Fibroblast of lung (primary cell): ENCODE measurements at regions not wholly inside any gene's neighbourhood (a gene's known extent, or its start where the extent isn't known, plus 50 kb on each side); places are given as distances from the start of the nearest gene placed in this dataset.

Experiments used
- DNase-seq, 2 donors: peaks; one replicate each; pipeline versions ENCODE4 v3.0.0 to v3.0.0-alpha.2; 2010; ENCODE audit warnings: low read depth in 2 of 2
- H2AFZ ChIP-seq: 2 replicates; pipeline ENCODE4 v1.5.1; 2012; ENCODE audit warnings: low read length, control low read depth, inconsistent platforms
- H3K27ac ChIP-seq: 2 replicates; pipeline ENCODE4 v1.5.1; 2011; ENCODE audit warnings: low read length, control low read depth; ENCODE audit not compliant: insufficient read depth
- H3K27me3 ChIP-seq: 2 replicates; pipeline ENCODE4 v1.5.1; 2011; ENCODE audit warnings: mild to moderate bottlenecking, low read length; ENCODE audit not compliant: control insufficient read depth, insufficient read depth
- H3K36me3 ChIP-seq: 2 replicates; pipeline ENCODE4 v1.5.1; 2011; ENCODE audit warnings: low read length; ENCODE audit not compliant: control insufficient read depth, insufficient read depth
- H3K4me1 ChIP-seq: 2 replicates; pipeline ENCODE4 v1.5.1; 2011; ENCODE audit warnings: low read length; ENCODE audit not compliant: control insufficient read depth, insufficient read depth; ENCODE audit errors: extremely low read depth
- H3K4me2 ChIP-seq: 2 replicates; pipeline ENCODE4 v1.5.1; 2011; ENCODE audit warnings: low read length, control low read depth; ENCODE audit not compliant: insufficient read depth; ENCODE audit errors: extremely low read depth
- H3K4me3 ChIP-seq, 4 experiments: fragments of 200-600 bp in 1 of 4; sonication (generic) in 1 of 4; replicated peaks in 1 of 4; 2 replicates each; pipeline ENCODE4 v1.5.1; 2011 to 2016; ENCODE audit warnings: low read length in 4 of 4, low read depth in 3 of 4, mild to moderate bottlenecking in 3 of 4, control low read depth in 2 of 4, inconsistent platforms in 1 of 4, mixed read lengths in 1 of 4; ENCODE audit not compliant: insufficient read depth in 1 of 4; ENCODE audit errors: control extremely low read depth in 1 of 4
- H3K79me2 ChIP-seq: 2 replicates; pipeline ENCODE4 v1.5.1; 2012; ENCODE audit warnings: mild to moderate bottlenecking, low read length, inconsistent platforms; ENCODE audit not compliant: control insufficient read depth, insufficient read depth
- H3K9ac ChIP-seq: 2 replicates; pipeline ENCODE4 v1.5.1; 2011; ENCODE audit warnings: mild to moderate bottlenecking, low read length, control low read depth; ENCODE audit not compliant: insufficient read depth
- H3K9me3 ChIP-seq: 2 replicates; pipeline ENCODE4 v1.5.1; 2012; ENCODE audit warnings: low read depth, low read length; ENCODE audit not compliant: control insufficient read depth, insufficient read depth
- H4K20me1 ChIP-seq: 2 replicates; pipeline ENCODE4 v1.5.1; 2011; ENCODE audit warnings: low read length; ENCODE audit not compliant: control insufficient read depth, insufficient read depth; ENCODE audit errors: extremely low read depth
- CTCF ChIP-seq, 2 donors: IDR thresholded peaks in 1 of 2; conservative IDR thresholded peaks in 1 of 2; 1 replicate in 1 of 2; 2 replicates in 1 of 2; pipeline ENCODE4 v1.5.1; 2011 to 2012; ENCODE audit warnings: low read length in 2 of 2, control low read depth in 1 of 2, inconsistent platforms in 1 of 2, low read depth in 1 of 2, mild to moderate bottlenecking in 1 of 2
- EZH2 ChIP-seq: IDR thresholded peaks from 2 replicates; pipeline ENCODE4 v1.5.1; 2012; ENCODE audit warnings: low read length, control low read depth, mild to moderate bottlenecking; ENCODE audit errors: missing control alignments

GRCh38 chr12:69083689-69084088 is 150.7 kb upstream of the CPM start:
- TF ChIP-seq CTCF (conservative IDR thresholded peaks at IDR 0.05 in 1 of 2, IDR thresholded peaks at IDR 0.05 in 1 of 2; ENCODE audit: low read depth in 1 of 2, low read length in 2 of 2) (no peak), EZH2 (no peak)
- H3K79me2 ChIP-seq = no peaks in the 10 kb centered on the region
- H3K36me3 ChIP-seq = no peaks in the 10 kb centered on the region
- no peak overlapping the region for H3K4me2 ChIP-seq
- H3K27ac ChIP-seq = no peak overlapping the region
- H3K4me3 ChIP-seq = no peak overlapping the region
- no peak overlapping the region for H2AFZ ChIP-seq
- no peak for DNase-seq
- H3K27me3 ChIP-seq = no peaks in the 10 kb centered on the region
- no peaks in the 10 kb centered on the region for H3K9me3 ChIP-seq
- no peak overlapping the region for H3K9ac ChIP-seq
- H4K20me1 ChIP-seq = no peaks in the 10 kb centered on the region
- no peaks in the 10 kb centered on the region for H3K4me1 ChIP-seq

- Histone ChIP-seq H4K20me1 (no peaks in the 10 kb centered on the region), H3K79me2 (no peaks in the 10 kb centered on the region), H3K4me3 (no peak overlapping the region), H3K4me1 (no peaks in the 10 kb centered on the region), H3K27me3 (no peaks in the 10 kb centered on the region), H3K9me3 (no peaks in the 10 kb centered on the region), H3K9ac (no peak overlapping the region), H3K4me2 (no peak overlapping the region), H2AFZ (no peak overlapping the region), H3K36me3 (no peaks in the 10 kb centered on the region), H3K27ac (no peak overlapping the region)
- DNase-seq = no peak
- TF ChIP-seq EZH2 (no peak), CTCF (conservative IDR thresholded peaks at IDR 0.05 in 1 of 2, IDR thresholded peaks at IDR 0.05 in 1 of 2; ENCODE audit: low read depth in 1 of 2, low read length in 2 of 2) (no peak)
These were observed 151.9 kb upstream of the CPM start for GRCh38 chr12:69084816-69085378.

- H3K4me1 ChIP-seq = no peaks in the 10 kb centered on the region
- no peaks in the 10 kb centered on the region for H3K9me3 ChIP-seq
- no peak overlapping the region for H3K4me3 ChIP-seq
- H4K20me1 ChIP-seq = no peaks in the 10 kb centered on the region
- DNase-seq = no peak
- H3K27ac ChIP-seq = no peak overlapping the region
- no peak overlapping the region for H2AFZ ChIP-seq
- H3K79me2 ChIP-seq = no peaks in the 10 kb centered on the region
- TF ChIP-seq CTCF (conservative IDR thresholded peaks at IDR 0.05 in 1 of 2, IDR thresholded peaks at IDR 0.05 in 1 of 2; ENCODE audit: low read depth in 1 of 2, low read length in 2 of 2) (no peak), EZH2 (no peak)
- H3K4me2 ChIP-seq = no peak overlapping the region
- no peaks in the 10 kb centered on the region for H3K27me3 ChIP-seq
- no peak overlapping the region for H3K9ac ChIP-seq
- no peaks in the 10 kb centered on the region for H3K36me3 ChIP-seq
These were observed 152.9 kb upstream of the CPM start for GRCh38 chr12:69085852-69086251.
